Activated CD4-positive, alpha-beta memory T cell treated with anti-CD3 and anti-CD28 coated beads, Interleukin-2, amount 10 ng/mL, durations not matched to agents 7 days and 5 days (primary cell): ENCODE measurements at regions not wholly inside any gene's neighbourhood (a gene's known extent, or its start where the extent isn't known, plus 50 kb on each side); places are given as distances from the start of the nearest gene placed in this dataset.
A peak's percentile ranks its signal among the peaks of the same experiment; 100 is the strongest.

Experiments
- CTCF ChIA-PET: fragments of 350-600 bp; sonication (Branson Sonifier 250); formaldehyde crosslinking; loops from one replicate; lab custom pipeline; 2021; ENCODE audit warnings: antibody characterized with exemption, inconsistent platforms; lab: Charles Lee
- POLR2A ChIA-PET: fragments of 350-600 bp; sonication (Branson Sonifier 250); formaldehyde crosslinking; loops from one replicate; lab custom pipeline; 2021; ENCODE audit warnings: antibody characterized with exemption; lab: Charles Lee
- DNase-seq: peaks from one replicate; pipeline ENCODE4 v3.0.0-alpha.2; 2020
- H3K27ac Mint-ChIP-seq: one replicate; pipeline ENCODE4 v1.8.0; 2021; ENCODE audit warnings: mild to moderate bottlenecking, mixed read lengths
- H3K27me3 Mint-ChIP-seq: one replicate; pipeline ENCODE4 v1.8.0; 2021; ENCODE audit warnings: mixed read lengths
- H3K36me3 Mint-ChIP-seq: one replicate; pipeline ENCODE4 v1.8.0; 2021; ENCODE audit warnings: low read depth, mixed read lengths
- H3K4me1 Mint-ChIP-seq: one replicate; pipeline ENCODE4 v1.8.0; 2021; ENCODE audit warnings: mixed read lengths
- H3K4me3 Mint-ChIP-seq: one replicate; pipeline ENCODE4 v1.8.0; 2021; ENCODE audit warnings: mild to moderate bottlenecking, mixed read lengths
- H3K9me3 Mint-ChIP-seq: one replicate; pipeline ENCODE4 v1.8.0; 2021; ENCODE audit warnings: mixed read lengths

DNA sequence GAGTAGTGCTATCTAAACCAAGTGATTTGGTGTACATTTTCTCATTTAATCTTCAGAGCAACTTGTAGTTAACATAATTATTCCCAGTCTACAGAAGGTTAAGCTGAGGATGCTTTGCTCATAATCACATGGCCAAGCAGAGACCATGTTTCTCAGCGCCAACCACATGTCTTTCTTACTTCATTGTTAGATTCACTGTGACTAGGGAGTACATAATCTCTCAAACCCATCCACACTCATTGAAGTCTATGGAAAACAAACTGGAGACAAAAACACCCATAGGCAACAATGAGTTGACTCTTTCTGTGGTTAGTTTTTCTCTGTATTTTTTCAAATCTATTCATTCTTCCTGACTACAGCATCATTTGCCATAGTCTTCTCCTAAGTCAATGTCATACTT, 281.7 kb upstream of the PTGER4 start:
- Mint-ChIP-seq H3K4me3 (no peak overlapping the region), H3K9me3 (peaks cover 6% of the 10 kb centered on the region), H3K27ac (no peak overlapping the region), H3K27me3 (peaks cover 2% of the 10 kb centered on the region), H3K36me3 (no peaks in the 10 kb centered on the region), H3K4me1 (peaks cover 27% of the 10 kb centered on the region)
- DNase-seq, result no peak
- ChIA-PET POLR2A (no interaction called here), CTCF (no interaction called here)

DNA sequence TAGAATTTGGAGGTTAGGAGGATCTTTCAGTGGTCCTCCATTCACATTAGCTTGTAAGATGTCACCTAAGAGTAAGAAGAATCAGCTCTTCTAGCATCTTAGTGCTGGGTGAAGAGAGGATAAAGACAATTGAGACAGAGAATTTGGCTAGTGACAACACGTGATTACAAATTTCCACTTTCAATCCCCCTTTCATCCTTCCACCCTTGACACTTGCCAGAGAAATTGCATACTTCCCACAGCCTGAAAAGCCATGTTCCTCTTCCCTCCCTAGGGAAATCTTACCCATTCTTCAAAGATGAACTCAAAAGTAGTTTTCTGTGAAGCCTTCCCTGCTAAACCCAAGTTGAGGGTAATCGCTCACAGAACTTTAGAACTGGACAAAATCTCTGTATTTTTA, 282.6 kb upstream of the PTGER4 start:
- Mint-ChIP-seq H3K4me1 (peaks cover 21% of the 10 kb centered on the region), H3K9me3 (peaks cover 6% of the 10 kb centered on the region), H3K27ac (no peak overlapping the region), H3K27me3 (peaks cover 2% of the 10 kb centered on the region), H3K36me3 (no peaks in the 10 kb centered on the region), H3K4me3 (no peak overlapping the region)
- ChIA-PET CTCF (no interaction called here), POLR2A (no interaction called here)
- no peak for DNase-seq

GRCh38 chr5:40396317-40396716, 283.4 kb upstream of the PTGER4 start:
- H3K27me3 Mint-ChIP-seq, result peaks cover 2% of the 10 kb centered on the region
- peaks cover 16% of the 10 kb centered on the region for H3K4me1 Mint-ChIP-seq
- no peak overlapping the region for H3K4me3 Mint-ChIP-seq
- no peak for DNase-seq
- ChIA-PET CTCF (no interaction called here), POLR2A (no interaction called here)
- peaks cover 6% of the 10 kb centered on the region for H3K9me3 Mint-ChIP-seq
- no peaks in the 10 kb centered on the region for H3K36me3 Mint-ChIP-seq
- H3K27ac Mint-ChIP-seq, result no peak overlapping the region

GRCh38 chr5:40395251-40395650, 284.5 kb upstream of the PTGER4 start:
- Mint-ChIP-seq H3K4me1 (peaks cover 19% of the 10 kb centered on the region), H3K9me3 (peaks cover 6% of the 10 kb centered on the region), H3K4me3 (no peak overlapping the region), H3K27me3 (peaks cover 2% of the 10 kb centered on the region), H3K27ac (no peak overlapping the region), H3K36me3 (no peaks in the 10 kb centered on the region)
- ChIA-PET CTCF (no interaction called here), POLR2A (no interaction called here)
- no peak for DNase-seq

DNA sequence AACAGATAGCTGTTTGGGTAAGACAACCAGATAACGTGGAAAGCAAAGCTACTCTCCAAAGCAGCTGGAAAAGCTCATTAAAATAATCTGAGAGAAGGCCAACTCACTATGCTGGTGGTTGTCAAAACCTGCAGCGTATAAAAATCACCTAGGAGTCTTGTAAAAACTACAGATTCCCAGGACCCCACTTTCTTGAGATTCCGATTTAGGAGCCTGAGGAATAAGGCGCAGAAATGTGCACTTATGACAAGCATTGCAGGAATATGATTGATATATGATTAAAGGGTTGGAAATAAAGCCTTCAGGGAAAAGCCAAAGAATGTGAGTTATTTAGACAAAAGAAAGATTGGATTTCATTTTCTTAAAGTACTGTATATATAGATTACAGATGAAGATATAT, 285.0 kb upstream of the PTGER4 start:
- ChIA-PET POLR2A (no interaction called here), CTCF (no interaction called here)
- peaks cover 6% of the 10 kb centered on the region for H3K9me3 Mint-ChIP-seq

DNA sequence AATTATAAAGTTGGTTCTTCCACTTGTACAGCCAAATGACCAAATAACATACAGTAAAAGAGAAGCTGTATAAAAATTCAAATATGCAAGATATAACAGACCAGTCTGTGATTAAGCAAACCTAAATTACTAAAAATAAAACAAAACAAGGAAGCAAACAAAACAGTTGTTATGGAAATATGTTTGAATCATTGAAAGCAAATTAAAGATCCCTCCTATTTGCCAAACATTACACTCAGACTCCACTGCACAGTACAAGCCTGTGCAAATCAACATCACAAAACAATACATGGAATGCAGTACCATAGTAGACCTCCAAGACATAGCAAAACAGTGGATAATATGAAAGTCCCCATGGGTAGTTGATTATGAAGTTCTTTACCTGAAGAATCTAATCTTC, 288.1 kb upstream of the PTGER4 start:
- CTCF ChIA-PET, result no interaction called here
- H3K36me3 Mint-ChIP-seq, result no peaks in the 10 kb centered on the region
- H3K9me3 Mint-ChIP-seq, result peaks cover 2% of the 10 kb centered on the region
- POLR2A ChIA-PET, result interaction anchor here (1.0 kb wide), 1 partner anchor 261 kb away, joined by 3 read pairs; no protein-coding TSS in a partner anchor
- H3K27ac Mint-ChIP-seq, result no peak overlapping the region
- peaks cover 2% of the 10 kb centered on the region for H3K27me3 Mint-ChIP-seq
- peaks cover 40% of the 10 kb centered on the region for H3K4me1 Mint-ChIP-seq
- DNase-seq, result no peak
- H3K4me3 Mint-ChIP-seq, result no peak overlapping the region

More for the DNA sequence above, 285.0 kb upstream of the PTGER4 start:
- Mint-ChIP-seq H3K27ac (no peak overlapping the region), H3K27me3 (peaks cover 2% of the 10 kb centered on the region), H3K36me3 (no peaks in the 10 kb centered on the region), H3K4me3 (no peak overlapping the region), H3K4me1 (peaks cover 22% of the 10 kb centered on the region)
- no peak for DNase-seq

DNA sequence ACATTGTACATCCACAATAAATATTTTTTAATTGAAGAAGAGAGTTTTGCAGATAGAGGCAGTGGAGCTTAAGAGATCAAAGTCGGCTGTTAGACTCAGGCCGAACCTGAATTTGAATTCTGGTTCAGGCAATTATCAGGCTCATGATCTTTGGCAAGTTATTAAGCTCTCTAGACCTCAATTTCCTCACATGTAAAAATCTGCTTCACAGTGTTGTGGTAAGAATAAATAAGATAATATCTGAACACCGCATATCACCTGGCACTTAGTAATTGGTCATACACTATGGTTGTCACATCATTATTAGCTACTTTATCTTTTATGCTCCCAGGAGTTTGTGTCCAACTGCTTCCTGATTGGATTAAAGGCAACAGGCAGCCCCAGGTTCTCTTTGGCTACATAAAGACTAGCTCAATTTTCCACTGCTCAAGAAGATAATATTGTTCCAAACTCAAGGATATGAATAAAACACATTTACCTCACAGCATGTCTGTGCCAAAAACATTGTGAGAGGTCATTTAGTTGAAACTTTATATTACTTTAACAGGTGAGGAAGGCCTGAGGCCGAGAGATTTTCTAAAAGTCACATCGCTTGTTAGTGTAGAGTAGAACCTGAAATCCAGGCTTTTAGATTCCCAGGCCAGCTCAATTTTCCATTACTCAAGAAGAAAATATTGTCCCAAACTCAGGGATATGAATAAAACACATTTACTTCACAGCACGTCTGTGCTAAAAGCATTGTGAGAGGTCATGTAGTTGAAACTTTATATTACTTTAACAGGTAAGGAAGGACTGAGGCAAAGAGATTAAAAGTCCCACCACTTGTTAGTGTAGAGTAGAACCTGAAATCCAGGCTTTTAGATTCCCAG, 289.2 kb upstream of the PTGER4 start:
- ChIA-PET CTCF (interaction anchor here (1.1 to 1.7 kb wide), 5 partner anchors 15 to 261 kb away, joined by 3 to 7 read pairs (median 4); no protein-coding TSS in a partner anchor), POLR2A (interaction anchor here (1.0 to 2.9 kb wide), 10 partner anchors 12 to 294 kb away, joined by 3 to 24 read pairs (median 4); no protein-coding TSS in a partner anchor)
- H3K27me3 Mint-ChIP-seq, result peaks cover 2% of the 10 kb centered on the region
- H3K4me3 Mint-ChIP-seq, result no peak overlapping the region
- H3K4me1 Mint-ChIP-seq, result peaks cover 50% of the 10 kb centered on the region
- no peaks in the 10 kb centered on the region for H3K36me3 Mint-ChIP-seq
- DNase-seq, result no peak
- no peak overlapping the region for H3K27ac Mint-ChIP-seq
- H3K9me3 Mint-ChIP-seq, result no peaks in the 10 kb centered on the region

- no peaks in the 10 kb centered on the region for H3K36me3 Mint-ChIP-seq
- H3K9me3 Mint-ChIP-seq, result no peaks in the 10 kb centered on the region
- H3K4me3 Mint-ChIP-seq, result no peak overlapping the region
- ChIA-PET POLR2A (interaction anchor here (0.6 to 2.9 kb wide), 12 partner anchors 12 to 295 kb away, joined by 3 to 24 read pairs (median 4); no protein-coding TSS in a partner anchor), CTCF (interaction anchor here (1.0 to 1.7 kb wide), 6 partner anchors 14 to 262 kb away, joined by 3 to 7 read pairs (median 4); no protein-coding TSS in a partner anchor)
- H3K27me3 Mint-ChIP-seq, result no peaks in the 10 kb centered on the region
- peaks cover 59% of the 10 kb centered on the region for H3K4me1 Mint-ChIP-seq
- H3K27ac Mint-ChIP-seq, result peak overlapping the region; percentile 22
- no peak for DNase-seq
Measured at GRCh38 chr5:40389591-40389990, 290.1 kb upstream of the PTGER4 start.

GRCh38 chr5:40386289-40386688, 293.4 kb upstream of the PTGER4 start:
- Mint-ChIP-seq H3K4me3 (no peak overlapping the region), H3K36me3 (no peaks in the 10 kb centered on the region), H3K27me3 (no peaks in the 10 kb centered on the region), H3K9me3 (peaks cover under 1% of the 10 kb centered on the region), H3K4me1 (peaks cover 87% of the 10 kb centered on the region), H3K27ac (peak overlapping the region; percentile 53)
- ChIA-PET POLR2A (interaction anchor here (0.6 to 4.9 kb wide), 12 partner anchors 13 to 294 kb away, joined by 3 to 41 read pairs (median 4); partner anchors contain the start of gene PTGER4), CTCF (interaction anchor here (0.8 kb wide), 1 partner anchor 43 kb away, joined by 3 read pairs; no protein-coding TSS in a partner anchor)
- DNase-seq, result peak; percentile 52

DNA sequence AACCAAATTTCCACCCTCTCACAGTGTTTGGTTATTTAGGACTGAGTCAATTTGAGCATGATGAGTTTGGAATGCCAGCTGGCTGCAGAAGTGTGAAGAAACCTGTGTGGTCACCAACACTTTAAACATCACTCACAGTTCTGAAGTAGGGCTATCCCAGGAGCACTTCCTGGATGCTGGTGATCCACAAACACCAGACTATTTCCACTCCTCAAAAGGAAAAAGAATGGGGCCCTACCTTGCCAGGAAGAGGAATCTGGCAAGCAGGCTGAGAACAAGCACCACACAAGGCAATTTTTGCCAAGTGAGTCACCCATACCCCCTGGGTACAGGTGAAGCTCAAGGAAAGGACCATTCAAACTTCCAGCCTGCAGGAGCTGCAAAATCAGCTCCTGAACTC, 294.2 kb upstream of the PTGER4 start:
- ChIA-PET CTCF (interaction anchor here (0.7 to 1.8 kb wide), 4 partner anchors 44 to 294 kb away, joined by 3 to 5 read pairs (median 4); partner anchors contain the start of gene PTGER4), POLR2A (interaction anchor here (0.8 to 4.9 kb wide), 14 partner anchors 13 to 298 kb away, joined by 3 to 41 read pairs (median 4); partner anchors contain the start of gene PTGER4)
- Mint-ChIP-seq H3K9me3 (peaks cover 4% of the 10 kb centered on the region), H3K27me3 (no peaks in the 10 kb centered on the region), H3K27ac (no peak overlapping the region), H3K4me3 (no peak overlapping the region), H3K36me3 (no peaks in the 10 kb centered on the region), H3K4me1 (peaks cover 86% of the 10 kb centered on the region)
- no peak for DNase-seq

DNA sequence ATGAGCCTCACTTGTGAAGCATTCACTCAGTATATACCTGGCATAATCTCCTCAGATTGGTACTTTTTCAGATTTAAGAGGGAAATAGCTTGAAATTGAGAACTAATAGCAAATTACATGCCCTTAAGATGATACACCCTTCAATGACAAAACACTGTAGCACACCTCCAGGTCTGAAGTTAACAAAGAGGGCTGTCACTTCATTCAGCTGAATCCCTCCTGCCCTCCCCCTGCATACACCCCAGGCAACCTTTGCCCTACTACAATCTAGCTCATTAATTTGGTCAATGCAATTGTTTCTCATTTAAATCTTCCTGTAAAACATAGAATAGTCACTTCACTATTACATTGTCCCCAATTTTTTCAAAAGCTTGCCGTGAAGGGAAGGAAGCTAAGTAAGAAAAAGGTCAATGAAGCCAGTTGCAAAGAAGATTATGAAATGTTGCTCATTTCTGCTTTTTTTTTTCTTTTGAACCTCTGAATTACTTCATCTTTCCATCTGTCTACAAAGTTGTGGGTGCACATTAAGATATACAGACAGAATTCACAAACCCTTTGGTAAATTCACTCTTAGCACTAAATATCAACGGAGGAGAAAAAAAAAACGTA, 294.8 kb upstream of the PTGER4 start:
- peak overlapping the region; percentile 77 for H3K27ac Mint-ChIP-seq
- H3K36me3 Mint-ChIP-seq, result peaks cover 4% of the 10 kb centered on the region
- ChIA-PET CTCF (interaction anchor here (0.7 to 1.8 kb wide), 5 partner anchors 45 to 437 kb away, joined by 3 to 5 read pairs (median 3); partner anchors contain the start of gene PTGER4), POLR2A (interaction anchor here (0.6 to 4.9 kb wide), 15 partner anchors 15 to 525 kb away, joined by 3 to 41 read pairs (median 5); partner anchors contain the start of gene PTGER4)
- no peaks in the 10 kb centered on the region for H3K27me3 Mint-ChIP-seq
- H3K4me3 Mint-ChIP-seq, result no peak overlapping the region
- peaks cover 9% of the 10 kb centered on the region for H3K9me3 Mint-ChIP-seq
- H3K4me1 Mint-ChIP-seq, result peaks cover 82% of the 10 kb centered on the region
- DNase-seq, result no peak

GRCh38 chr5:40383749-40384651, 295.7 kb upstream of the PTGER4 start:
- POLR2A ChIA-PET, result interaction anchor here (0.5 to 4.9 kb wide), 16 partner anchors 22 to 300 kb away, joined by 3 to 41 read pairs (median 4); partner anchors contain the start of gene PTGER4
- no peaks in the 10 kb centered on the region for H3K27me3 Mint-ChIP-seq
- H3K4me1 Mint-ChIP-seq, result peaks cover 75% of the 10 kb centered on the region
- peak; percentile 26 for DNase-seq
- H3K9me3 Mint-ChIP-seq, result peaks cover 15% of the 10 kb centered on the region
- peak overlapping the region; percentile 62 for H3K4me3 Mint-ChIP-seq
- peak overlapping the region; percentile 77 for H3K27ac Mint-ChIP-seq
- H3K36me3 Mint-ChIP-seq, result peaks cover 7% of the 10 kb centered on the region
- CTCF ChIA-PET, result interaction anchor here (0.8 to 1.8 kb wide), 4 partner anchors 22 to 436 kb away, joined by 3 to 5 read pairs (median 3); no protein-coding TSS in a partner anchor
